BLaER1 treated with 17β-estradiol and CSF1 and Interleukin-3, amounts not matched to agents 10 nM and 100 nM (cell line): ENCODE measurements at regions not wholly inside any gene's neighbourhood (a gene's known extent, or its start where the extent isn't known, plus 50 kb on each side); places are given as distances from the start of the nearest gene placed in this dataset.
"Not testable (repeated sequence)": the region's sequence is repeated elsewhere in the genome, so short reads cannot be mapped to it uniquely, and the experiment has no call there.

ENCODE experiments used
- H3K27ac ChIP-seq, 11 experiments: shearing (Covaris generic); formaldehyde crosslinking; 2 replicates each; pipeline ENCODE4 v1.8.1; 2022
- H3K27me3 ChIP-seq, 11 experiments: shearing (Covaris generic); formaldehyde crosslinking; 2 replicates each; pipeline ENCODE4 v1.8.1; 2022
- H3K36me3 ChIP-seq, 11 experiments: shearing (Covaris generic); formaldehyde crosslinking; 2 replicates each; pipeline ENCODE4 v1.8.1; 2022
- H3K4me1 ChIP-seq, 10 experiments: shearing (Covaris generic); formaldehyde crosslinking; 2 replicates each; pipeline ENCODE4 v1.8.1; 2022
- H3K4me2 ChIP-seq, 11 experiments: shearing (Covaris generic); formaldehyde crosslinking; 2 replicates each; pipeline ENCODE4 v1.8.1; 2022
- H3K4me3 ChIP-seq, 10 experiments: shearing (Covaris generic); formaldehyde crosslinking; 2 replicates each; pipeline ENCODE4 v1.8.1; 2022
- H3K9ac ChIP-seq, 11 experiments: shearing (Covaris generic); formaldehyde crosslinking; 2 replicates each; pipeline ENCODE4 v1.8.1; 2022
- H3K9me3 ChIP-seq, 11 experiments: shearing (Covaris generic); formaldehyde crosslinking; replicated peaks in 1 of 11; 2 replicates each; pipeline ENCODE4 v1.8.1; 2022
- H4K20me1 ChIP-seq, 11 experiments: shearing (Covaris generic); formaldehyde crosslinking; 2 replicates each; pipeline ENCODE4 v1.8.1; 2022
- Cebpa-rat ChIP-seq, 11 experiments: shearing (Covaris generic); IDR thresholded peaks; 2 replicates each; pipeline ENCODE4 v1.8.1; 2022

- no peaks in the 10 kb centered on the region for H4K20me1 ChIP-seq
- no peak overlapping the region for H3K4me2 ChIP-seq
- no peak overlapping the region for H3K27ac ChIP-seq
- peaks cover 5 to 10% (median 9%) of the 10 kb centered on the region in 11 experiments; a peak in 19 of 22 replicates for H3K9me3 ChIP-seq
- no peak overlapping the region for H3K4me3 ChIP-seq
- no peak for TF ChIP-seq Cebpa-rat (IDR thresholded peaks at IDR 0.05)
- H3K9ac ChIP-seq, result no peak overlapping the region
- H3K27me3 ChIP-seq, result no peaks in the 10 kb centered on the region
- no peaks in the 10 kb centered on the region for H3K36me3 ChIP-seq
- H3K4me1 ChIP-seq, result peaks cover 0 to 6% (median 0%) of the 10 kb centered on the region in 10 experiments; a peak in 2 of 20 replicates
Measured at GRCh38 chr4:163249042-163249441, 82.4 kb upstream of the NAF1 start.

- Histone ChIP-seq H3K36me3 (no peaks in the 10 kb centered on the region), H4K20me1 (no peaks in the 10 kb centered on the region), H3K27me3 (no peaks in the 10 kb centered on the region), H3K4me3 (no peak overlapping the region), H3K9me3 (no peaks in the 10 kb centered on the region), H3K4me1 (peaks cover 0 to 6% (median 0%) of the 10 kb centered on the region in 10 experiments; a peak in 2 of 20 replicates), H3K4me2 (peak overlapping the region in 2 of 11 experiments; percentile 6 to 22; a peak in 3 of 22 replicates), H3K27ac (no peak overlapping the region), H3K9ac (no peak overlapping the region)
- TF ChIP-seq Cebpa-rat (IDR thresholded peaks at IDR 0.05), result no peak
Measured at GRCh38 chr4:163245044-163245728, 78.5 kb upstream of the NAF1 start.

GRCh38 chr4:163243297-163243981 is 76.7 kb upstream of the NAF1 start:
- H4K20me1 ChIP-seq, result no peaks in the 10 kb centered on the region
- H3K4me1 ChIP-seq, result peaks cover 0 to 6% (median 0%) of the 10 kb centered on the region in 10 experiments; a peak in 2 of 20 replicates
- no peaks in the 10 kb centered on the region for H3K36me3 ChIP-seq
- no peak overlapping the region for H3K27ac ChIP-seq
- H3K27me3 ChIP-seq, result no peaks in the 10 kb centered on the region
- no peak overlapping the region for H3K4me3 ChIP-seq
- no peak overlapping the region for H3K4me2 ChIP-seq
- no peak for TF ChIP-seq Cebpa-rat (IDR thresholded peaks at IDR 0.05)
- no peak overlapping the region for H3K9ac ChIP-seq
- H3K9me3 ChIP-seq, result no peaks in the 10 kb centered on the region

GRCh38 chr4:163237856-163238255 is 71.2 kb upstream of the NAF1 start:
- H3K27ac ChIP-seq, result no peak overlapping the region
- no peaks in the 10 kb centered on the region for H3K27me3 ChIP-seq
- H3K9ac ChIP-seq, result no peak overlapping the region
- H3K4me3 ChIP-seq, result no peak overlapping the region
- H3K4me1 ChIP-seq, result no peaks in the 10 kb centered on the region
- peaks cover 15 to 22% (median 19%) of the 10 kb centered on the region in 11 experiments for H3K9me3 ChIP-seq
- no peak for TF ChIP-seq Cebpa-rat (IDR thresholded peaks at IDR 0.05)
- no peaks in the 10 kb centered on the region for H4K20me1 ChIP-seq
- no peak overlapping the region for H3K4me2 ChIP-seq
- H3K36me3 ChIP-seq, result no peaks in the 10 kb centered on the region

GRCh38 chr4:163236389-163236788 is 69.7 kb upstream of the NAF1 start:
- not testable (repeated sequence) for H3K36me3 ChIP-seq, H3K4me2 ChIP-seq, H3K27ac ChIP-seq, H3K4me3 ChIP-seq, H3K4me1 ChIP-seq, H4K20me1 ChIP-seq, H3K27me3 ChIP-seq, H3K9ac ChIP-seq
- H3K9me3 ChIP-seq, result peaks cover 15 to 22% (median 19%) of the 10 kb centered on the region in 11 experiments

- H3K4me3 ChIP-seq, result no peak overlapping the region
- H3K36me3 ChIP-seq, result no peaks in the 10 kb centered on the region
- no peak overlapping the region for H3K27ac ChIP-seq
- TF ChIP-seq Cebpa-rat (IDR thresholded peaks at IDR 0.05), result no peak
- H4K20me1 ChIP-seq, result no peaks in the 10 kb centered on the region
- no peak overlapping the region for H3K9ac ChIP-seq
- H3K27me3 ChIP-seq, result no peaks in the 10 kb centered on the region
- no peaks in the 10 kb centered on the region for H3K4me1 ChIP-seq
- H3K4me2 ChIP-seq, result no peak overlapping the region
- peaks cover 15 to 22% (median 19%) of the 10 kb centered on the region in 11 experiments for H3K9me3 ChIP-seq
Measured at GRCh38 chr4:163233321-163233720, 66.6 kb upstream of the NAF1 start.

GRCh38 chr4:163228648-163229047 is 62.0 kb upstream of the NAF1 start:
- Histone ChIP-seq H3K4me1 (no peaks in the 10 kb centered on the region), H3K9me3 (peaks cover 0 to 13% (median 8%) of the 10 kb centered on the region in 11 experiments; a peak in 3 of 22 replicates), H3K4me2 (no peak overlapping the region), H3K36me3 (no peaks in the 10 kb centered on the region), H3K4me3 (no peak overlapping the region), H4K20me1 (no peaks in the 10 kb centered on the region), H3K27me3 (no peaks in the 10 kb centered on the region), H3K9ac (no peak overlapping the region), H3K27ac (no peak overlapping the region)
- no peak for TF ChIP-seq Cebpa-rat (IDR thresholded peaks at IDR 0.05)

GRCh38 chr4:163221467-163221866 is 54.8 kb upstream of the NAF1 start:
- H4K20me1 ChIP-seq, result no peaks in the 10 kb centered on the region
- H3K9me3 ChIP-seq, result no peaks in the 10 kb centered on the region; a peak in 1 of 22 replicates
- no peaks in the 10 kb centered on the region for H3K4me1 ChIP-seq
- no peak overlapping the region for H3K4me2 ChIP-seq
- H3K27ac ChIP-seq, result no peak overlapping the region
- no peak overlapping the region for H3K4me3 ChIP-seq
- no peaks in the 10 kb centered on the region for H3K27me3 ChIP-seq
- no peaks in the 10 kb centered on the region for H3K36me3 ChIP-seq
- no peak overlapping the region for H3K9ac ChIP-seq
- no peak for TF ChIP-seq Cebpa-rat (IDR thresholded peaks at IDR 0.05)

- H3K4me2 ChIP-seq, result no peak overlapping the region
- no peaks in the 10 kb centered on the region for H3K4me1 ChIP-seq
- no peaks in the 10 kb centered on the region for H3K27me3 ChIP-seq
Measured at GRCh38 chr4:163217505-163217904, 50.8 kb upstream of the NAF1 start.

More at GRCh38 chr4:163217505-163217904, 50.8 kb upstream of the NAF1 start:
- peaks cover 0 to 6% (median 5%) of the 10 kb centered on the region in 11 experiments; a peak in 8 of 22 replicates for H3K9me3 ChIP-seq
- no peak overlapping the region for H3K4me3 ChIP-seq
- TF ChIP-seq Cebpa-rat (IDR thresholded peaks at IDR 0.05), result no peak
- H3K36me3 ChIP-seq, result no peaks in the 10 kb centered on the region
- no peak overlapping the region for H3K9ac ChIP-seq
- no peaks in the 10 kb centered on the region for H4K20me1 ChIP-seq
- no peak overlapping the region for H3K27ac ChIP-seq
